GM23248 (cell line): ENCODE measurements at regions not wholly inside any gene's neighbourhood (a gene's known extent, or its start where the extent isn't known, plus 50 kb on each side); places are given as distances from the start of the nearest gene placed in this dataset.
A peak's percentile ranks its signal among the peaks of the same experiment; 100 is the strongest.
"Not testable (repeated sequence)": the region's sequence is repeated elsewhere in the genome, so short reads cannot be mapped to it uniquely, and the experiment has no call there.

Source experiments
- DNase-seq: peaks from one replicate; pipeline ENCODE4 v3.0.0-alpha.2; 2015
- H2AFZ ChIP-seq: fragments of 200-600 bp; sonication (generic); 2 replicates; pipeline ENCODE4 v1.6.1; 2016; ENCODE audit warnings: antibody characterized with exemption
- H3F3A ChIP-seq: fragments of 200-600 bp; sonication (generic); 2 replicates; pipeline ENCODE4 v1.6.1; 2016; ENCODE audit warnings: mild to moderate bottlenecking, antibody characterized with exemption, mixed run types; ENCODE audit not compliant: insufficient read depth
- H3K27ac ChIP-seq: fragments of 200-600 bp; sonication (generic); 2 replicates; pipeline ENCODE4 v1.5.1; 2016; ENCODE audit warnings: mild to moderate bottlenecking
- H3K27me3 ChIP-seq: fragments of 200-600 bp; sonication (generic); replicated peaks from 2 replicates; pipeline ENCODE4 v1.6.1; 2016; ENCODE audit warnings: mild to moderate bottlenecking; ENCODE audit not compliant: insufficient read depth
- H3K36me3 ChIP-seq: fragments of 200-600 bp; sonication (generic); 2 replicates; pipeline ENCODE4 v1.6.1; 2016; ENCODE audit warnings: low read depth, mild to moderate bottlenecking
- H3K4me1 ChIP-seq: fragments of 200-600 bp; sonication (generic); 2 replicates; pipeline ENCODE4 v1.6.1; 2016; ENCODE audit warnings: mild to moderate bottlenecking; ENCODE audit not compliant: insufficient read depth
- H3K4me2 ChIP-seq: fragments of 200-600 bp; sonication (generic); one replicate; pipeline ENCODE4 v1.6.1; 2016; ENCODE audit warnings: mild to moderate bottlenecking; ENCODE audit not compliant: unreplicated experiment
- H3K4me3 ChIP-seq: fragments of 200-600 bp; sonication (generic); 2 replicates; pipeline ENCODE4 v1.5.1; 2016; ENCODE audit warnings: mild to moderate bottlenecking
- H3K79me2 ChIP-seq: fragments of 200-600 bp; sonication (generic); 2 replicates; pipeline ENCODE4 v1.6.1; 2016; ENCODE audit warnings: mild to moderate bottlenecking; ENCODE audit not compliant: insufficient read depth
- H3K9ac ChIP-seq: fragments of 200-600 bp; sonication (generic); 2 replicates; pipeline ENCODE4 v1.6.1; 2016; ENCODE audit warnings: mild to moderate bottlenecking
- H3K9me2 ChIP-seq: fragments of 200-600 bp; sonication (generic); 2 replicates; pipeline ENCODE4 v1.6.1; 2016; ENCODE audit warnings: mixed run types, mild to moderate bottlenecking, moderate library complexity; ENCODE audit not compliant: insufficient read depth
- H3K9me3 ChIP-seq: fragments of 200-600 bp; sonication (generic); one replicate; pipeline ENCODE4 v1.6.1; 2017; ENCODE audit warnings: low read depth
- H4K20me1 ChIP-seq: fragments of 200-600 bp; sonication (generic); 2 replicates; pipeline ENCODE4 v1.6.0; 2016; ENCODE audit not compliant: insufficient read depth
- EZH2 ChIP-seq: fragments of 200-600 bp; sonication (generic); IDR thresholded peaks from 2 replicates; pipeline ENCODE4 v1.6.1; 2018; ENCODE audit warnings: antibody characterized with exemption, mild to moderate bottlenecking; ENCODE audit not compliant: insufficient read depth, poor library complexity, severe bottlenecking
- EZH2phosphoT487 ChIP-seq: fragments of 200-600 bp; sonication (generic); IDR thresholded peaks from 2 replicates; pipeline ENCODE4 v1.6.1; 2018; ENCODE audit warnings: antibody characterized with exemption, moderate library complexity, mild to moderate bottlenecking, low read depth; ENCODE audit not compliant: insufficient read depth
- WGBS, 2 experiments: methylation state at CpG; one replicate each; pipeline ENCODE4 v1.1.6; 2015 to 2017; ENCODE audit warnings: low lambda C conversion rate in 2 of 2, low coverage in 1 of 2; ENCODE audit errors: missing lambda C conversion rate in 2 of 2; 5-methylcytosine and 5-hydroxymethylcytosine counted together
- in situ Hi-C: fragments of 300-500 bp; cut with MboI; formaldehyde crosslinking; loops from 2 replicates; pipeline ENCODE4 v1.15.0; 2020

- H3K27ac ChIP-seq, H3K9me3 ChIP-seq, H3K4me1 ChIP-seq, H3F3A ChIP-seq, H2AFZ ChIP-seq, H3K4me2 ChIP-seq, H4K20me1 ChIP-seq, DNase-seq, H3K9ac ChIP-seq, H3K36me3 ChIP-seq, H3K27me3 ChIP-seq, H3K79me2 ChIP-seq, H3K9me2 ChIP-seq, H3K4me3 ChIP-seq: not testable (repeated sequence)
- in situ Hi-C loops = loop anchor here (25.0 kb wide), 1 partner anchor 152 kb away; the partner anchor contains the start of gene METTL14
- 84 to 91% methylated on average over 3 of the region's 3 CpGs for WGBS, 2 experiments
Observed at GRCh38 chr4:118535788-118536187, 149.4 kb upstream of the METTL14 start.

GRCh38 chr4:118539412-118540077 lies 145.6 kb upstream of the METTL14 start:
- H3K79me2 ChIP-seq, H3K36me3 ChIP-seq, H3F3A ChIP-seq, H3K4me3 ChIP-seq, H4K20me1 ChIP-seq, H3K4me2 ChIP-seq, H3K27me3 ChIP-seq, H3K27ac ChIP-seq, H3K9ac ChIP-seq, H3K4me1 ChIP-seq, H3K9me2 ChIP-seq, H2AFZ ChIP-seq, H3K9me3 ChIP-seq: not testable (repeated sequence)
- WGBS, 2 experiments = 50% methylated on average over 2 of the region's 2 CpGs
- in situ Hi-C loops = loop anchor here (25.0 kb wide), 1 partner anchor 148 kb away; the partner anchor contains the start of gene METTL14
- peak; percentile 56 for DNase-seq

- WGBS, 2 experiments = 69 to 71% methylated on average over 7 of the region's 7 CpGs
- Histone ChIP-seq H2AFZ (peak overlapping the region; percentile 54), H3K4me3 (peak overlapping the region; percentile 40; the same call in 1 of the 2 replicates), H3K4me1 (peaks cover 12% of the 10 kb centered on the region)
- H3F3A ChIP-seq, H3K9me3 ChIP-seq, H3K4me2 ChIP-seq, H3K79me2 ChIP-seq, DNase-seq, H4K20me1 ChIP-seq, H3K27ac ChIP-seq, in situ Hi-C loops, H3K27me3 ChIP-seq, H3K9me2 ChIP-seq, H3K9ac ChIP-seq, H3K36me3 ChIP-seq: not testable (repeated sequence)
Observed at GRCh38 chr4:118556576-118556975, 128.6 kb upstream of the METTL14 start.

GRCh38 chr4:118557298-118557851 lies 127.8 kb upstream of the METTL14 start:
- Histone ChIP-seq H3K27me3 (no peaks in the 10 kb centered on the region), H3K9me2 (no peaks in the 10 kb centered on the region), H3K9ac (no peak overlapping the region), H3K36me3 (no peaks in the 10 kb centered on the region), H2AFZ (peak overlapping the region; percentile 54), H3K4me3 (peak overlapping the region; percentile 40; the same call in 1 of the 2 replicates), H4K20me1 (no peaks in the 10 kb centered on the region), H3K9me3 (no peaks in the 10 kb centered on the region), H3F3A (0 out of 2 replicates have a peak, but pooled peaks cover 7% of the 10 kb centered on the region), H3K4me1 (peaks cover 12% of the 10 kb centered on the region), H3K4me2 (peak overlapping the region; percentile 38), H3K27ac (peak overlapping the region; percentile 26; the same call in 1 of the 2 replicates), H3K79me2 (no peaks in the 10 kb centered on the region)
- TF ChIP-seq EZH2 = no peak
- no peak for TF ChIP-seq EZH2phosphoT487
- DNase-seq = peak; percentile 71
- WGBS, 2 experiments = 15 to 24% methylated on average over 8 of the region's 8 CpGs
- in situ Hi-C loops = no loop called here

GRCh38 chr4:118558188-118558587 lies 127.0 kb upstream of the METTL14 start:
- H3K27ac ChIP-seq, H3F3A ChIP-seq, H4K20me1 ChIP-seq, H3K9me2 ChIP-seq, H3K36me3 ChIP-seq, H2AFZ ChIP-seq, H3K4me3 ChIP-seq, H3K9me3 ChIP-seq, in situ Hi-C loops, H3K79me2 ChIP-seq, H3K9ac ChIP-seq, H3K4me2 ChIP-seq, H3K27me3 ChIP-seq, DNase-seq: not testable (repeated sequence)
- 71 to 74% methylated on average over 5 to 7 of the region's 7 CpGs for WGBS, 2 experiments
- H3K4me1 ChIP-seq = peaks cover 12% of the 10 kb centered on the region

GRCh38 chr4:118561559-118561958 lies 123.6 kb upstream of the METTL14 start:
- H3K27me3 ChIP-seq, H3K4me2 ChIP-seq, H3K79me2 ChIP-seq, H3K9me3 ChIP-seq, H3K36me3 ChIP-seq, DNase-seq, H3K4me3 ChIP-seq, H3K27ac ChIP-seq, H2AFZ ChIP-seq, H3K9me2 ChIP-seq, H3K9ac ChIP-seq, H4K20me1 ChIP-seq, in situ Hi-C loops: not testable (repeated sequence)
- Histone ChIP-seq H3F3A (peaks cover 13% of the 10 kb centered on the region; the same call in 1 of the 2 replicates), H3K4me1 (peaks cover 20% of the 10 kb centered on the region)

GRCh38 chr4:118566003-118566513 lies 119.1 kb upstream of the METTL14 start:
- in situ Hi-C loops, H3K9me3 ChIP-seq, H3K79me2 ChIP-seq, H3K9me2 ChIP-seq, H3K27me3 ChIP-seq, H3K4me3 ChIP-seq, H3K9ac ChIP-seq, H3K36me3 ChIP-seq, H4K20me1 ChIP-seq, H3F3A ChIP-seq: not testable (repeated sequence)
- Histone ChIP-seq H2AFZ (peak overlapping the region; percentile 5; the same call in 1 of the 2 replicates), H3K4me2 (peak overlapping the region; percentile 4), H3K4me1 (peaks cover 12% of the 10 kb centered on the region), H3K27ac (peak overlapping the region; percentile 38)
- DNase-seq = peak; percentile 89
- WGBS, 2 experiments = 3 to 6% methylated on average over 9 of the region's 9 CpGs
